Bronchial epithelial cell (primary cell): ENCODE measurements at regions not wholly inside any gene's neighbourhood (a gene's known extent, or its start where the extent isn't known, plus 50 kb on each side); places are given as distances from the start of the nearest gene placed in this dataset.
"Not testable (repeated sequence)": the region's sequence is repeated elsewhere in the genome, so short reads cannot be mapped to it uniquely, and the experiment has no call there.

Experiments used
- DNase-seq: peaks from one replicate; pipeline ENCODE4 v3.0.0-alpha.2; 2010; ENCODE audit warnings: low read depth
- FAIRE-seq: peaks from 2 replicates; lab custom pipeline; 2011; peaks lifted over from hg19 to GRCh38; lab: Jason Lieb, UNC
- H3K27me3 ChIP-seq: 2 replicates; pipeline ENCODE4 v1.5.1; 2011; ENCODE audit warnings: low read length; ENCODE audit not compliant: control insufficient read depth, insufficient read depth
- H3K36me3 ChIP-seq: 2 replicates; pipeline ENCODE4 v1.5.1; 2011; ENCODE audit warnings: low read length; ENCODE audit not compliant: control insufficient read depth, insufficient read depth
- H3K4me3 ChIP-seq: 2 replicates; pipeline ENCODE4 v1.5.1; 2011; ENCODE audit warnings: mild to moderate bottlenecking, low read depth, low read length, control low read depth
- CTCF ChIP-seq: IDR thresholded peaks from 2 replicates; pipeline ENCODE4 v1.5.1; 2011; ENCODE audit warnings: mild to moderate bottlenecking, moderate library complexity, low read length, control low read depth, inconsistent platforms; ENCODE audit not compliant: insufficient read depth, severe bottlenecking

DNA sequence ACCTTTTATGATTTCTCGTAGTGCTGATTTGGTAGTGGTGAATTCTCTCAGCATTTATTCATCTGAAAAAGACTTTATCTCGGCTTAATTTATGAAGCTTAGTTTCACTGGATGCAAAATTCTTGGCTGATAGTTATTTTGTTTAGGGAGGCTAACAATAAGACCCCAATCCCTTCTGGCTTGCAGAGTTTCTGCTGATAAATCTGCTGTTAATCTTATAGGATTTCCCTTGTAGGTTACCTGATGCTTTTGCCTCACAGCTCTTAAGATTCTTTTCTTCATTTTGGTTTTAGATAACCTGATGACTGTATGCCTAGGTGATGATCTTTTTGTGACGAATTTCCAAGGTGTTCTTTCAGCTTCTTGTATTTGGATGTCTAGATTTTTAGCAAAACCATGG is 388.7 kb downstream of the UTRN start:
- no peak for TF ChIP-seq CTCF
- Histone ChIP-seq H3K27me3 (no peaks in the 10 kb centered on the region), H3K36me3 (no peaks in the 10 kb centered on the region), H3K4me3 (no peak overlapping the region)
- no peak for FAIRE-seq
- no peak for DNase-seq

- FAIRE-seq (peak; percentile 96), DNase-seq (peak; percentile 66)
- Histone ChIP-seq H3K36me3 (no peaks in the 10 kb centered on the region), H3K27me3 (no peaks in the 10 kb centered on the region), H3K4me3 (no peak overlapping the region)
- no peak for TF ChIP-seq CTCF
These were observed 390.2 kb downstream of the UTRN start for GRCh38 chr6:144675231-144675861.

DNA sequence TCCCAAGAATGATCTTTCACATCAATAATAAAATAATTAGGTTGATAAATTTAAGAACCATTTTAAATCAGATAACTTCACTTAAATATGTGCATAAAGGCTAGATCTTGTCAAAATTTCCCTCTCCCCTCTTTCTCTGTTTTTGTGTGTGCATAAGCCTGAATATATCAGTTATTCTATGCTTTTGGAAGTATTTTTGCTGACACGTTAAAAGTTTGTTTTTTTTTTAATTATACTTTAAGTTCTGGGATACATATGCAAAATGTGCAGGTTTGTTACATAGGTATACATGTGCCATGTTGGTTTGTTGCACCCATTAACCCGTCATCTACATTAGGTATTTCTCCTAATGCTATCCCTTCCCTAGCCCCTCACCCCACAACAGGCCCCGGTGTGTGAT is 391.2 kb downstream of the UTRN start:
- FAIRE-seq, H3K4me3 ChIP-seq, H3K27me3 ChIP-seq, DNase-seq, H3K36me3 ChIP-seq: not testable (repeated sequence)

DNA sequence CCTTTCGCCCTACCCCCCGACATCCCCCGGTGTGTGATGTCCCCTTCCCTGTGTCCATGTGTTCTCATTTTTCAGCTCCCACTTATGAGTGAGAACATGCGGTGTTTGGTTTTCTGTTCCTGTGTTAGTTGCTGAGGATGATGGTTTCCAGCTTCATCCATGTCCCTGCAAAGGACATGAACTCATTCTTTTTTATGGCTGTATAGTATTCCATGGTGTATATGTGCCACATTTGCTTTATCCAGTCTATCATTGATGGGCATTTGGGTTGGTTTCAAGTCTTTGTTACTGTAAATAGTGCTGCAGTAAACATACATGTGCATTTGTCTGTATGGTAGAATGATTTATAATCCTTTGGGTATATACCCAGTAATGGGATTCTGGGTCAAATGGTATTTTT is 392.1 kb downstream of the UTRN start:
- FAIRE-seq, DNase-seq, H3K27me3 ChIP-seq, H3K36me3 ChIP-seq, H3K4me3 ChIP-seq: not testable (repeated sequence)

GRCh38 chr6:144678844-144679243 is 393.7 kb downstream of the UTRN start:
- H3K27me3 ChIP-seq = no peaks in the 10 kb centered on the region
- no peak overlapping the region for H3K4me3 ChIP-seq
- DNase-seq (peak; percentile 12), FAIRE-seq (no peak)
- H3K36me3 ChIP-seq = no peaks in the 10 kb centered on the region
- no peak for TF ChIP-seq CTCF

DNA sequence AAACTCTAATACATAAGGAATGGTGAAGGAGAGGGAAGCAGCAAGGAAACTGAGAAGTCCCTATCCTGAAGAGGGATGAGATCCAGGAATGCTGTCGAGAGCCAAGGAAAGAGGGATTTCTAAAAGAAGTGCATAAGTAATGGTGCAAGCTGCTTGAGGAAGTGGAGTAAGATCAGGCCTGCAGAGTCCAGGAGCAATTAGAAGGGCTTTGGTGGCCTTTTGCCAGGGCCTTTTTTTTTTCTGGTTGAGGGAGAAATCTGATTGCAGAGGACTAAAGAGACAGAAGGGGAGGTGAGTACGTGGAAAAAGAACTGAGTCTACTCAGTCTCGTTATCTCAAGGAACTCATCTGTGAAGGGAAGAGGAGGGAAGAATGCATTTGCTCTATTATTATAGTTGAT is 396.2 kb downstream of the UTRN start:
- no peak for TF ChIP-seq CTCF
- Histone ChIP-seq H3K36me3 (no peaks in the 10 kb centered on the region), H3K4me3 (no peak overlapping the region), H3K27me3 (no peaks in the 10 kb centered on the region)
- no peak for FAIRE-seq
- DNase-seq = no peak
